H9 (cell line): ENCODE measurements at regions not wholly inside any gene's neighbourhood (a gene's known extent, or its start where the extent isn't known, plus 50 kb on each side); places are given as distances from the start of the nearest gene placed in this dataset.

ENCODE experiments used
- DNase-seq: peaks from one replicate; pipeline ENCODE4 v3.0.0-alpha.2; 2017
- H2AFZ ChIP-seq: one replicate; pipeline ENCODE4 v1.6.1; 2013; ENCODE audit warnings: mild to moderate bottlenecking, low read length, control low read depth, moderate library complexity
- H2AK5ac ChIP-seq: 2 replicates; pipeline ENCODE4 v1.6.1; 2013; ENCODE audit warnings: low read length, control low read depth, mixed read lengths; ENCODE audit not compliant: insufficient read length
- H2BK120ac ChIP-seq: one replicate; pipeline ENCODE4 v1.6.1; 2013; ENCODE audit warnings: low read depth, mild to moderate bottlenecking, low read length, control low read depth, inconsistent platforms; ENCODE audit not compliant: poor library complexity, severe bottlenecking
- H2BK12ac ChIP-seq: 2 replicates; pipeline ENCODE4 v1.6.1; 2013; ENCODE audit warnings: low read length, control low read depth, mixed read lengths, low read depth; ENCODE audit not compliant: insufficient read length
- H2BK15ac ChIP-seq: 2 replicates; pipeline ENCODE4 v1.6.1; 2013; ENCODE audit warnings: low read depth, low read length, control low read depth
- H2BK20ac ChIP-seq: one replicate; pipeline ENCODE4 v1.6.1; 2013; ENCODE audit warnings: low read depth, mild to moderate bottlenecking, low read length, control low read depth, inconsistent platforms; ENCODE audit not compliant: poor library complexity, severe bottlenecking
- H2BK5ac ChIP-seq: 2 replicates; pipeline ENCODE4 v1.6.1; 2013; ENCODE audit warnings: low read length, control low read depth, mixed read lengths; ENCODE audit not compliant: insufficient read length
- H3K14ac ChIP-seq: 2 replicates; pipeline ENCODE4 v1.6.1; 2013; ENCODE audit warnings: low read length, control low read depth; ENCODE audit not compliant: insufficient read depth
- H3K18ac ChIP-seq: 2 replicates; pipeline ENCODE4 v1.6.1; 2013; ENCODE audit warnings: low read depth, mild to moderate bottlenecking, mixed read lengths, low read length, control low read depth; ENCODE audit not compliant: insufficient read length
- H3K23ac ChIP-seq: 2 replicates; pipeline ENCODE4 v1.6.1; 2013; ENCODE audit warnings: low read length, control low read depth, mixed read lengths, low read depth; ENCODE audit not compliant: insufficient read length
- H3K23me2 ChIP-seq: 2 replicates; pipeline ENCODE4 v1.6.1; 2013; ENCODE audit warnings: low read depth, mild to moderate bottlenecking, mixed read lengths, low read length, control low read depth; ENCODE audit not compliant: insufficient read length, poor library complexity, severe bottlenecking
- H3K27ac ChIP-seq: 2 replicates; pipeline ENCODE4 v1.5.1; 2013; ENCODE audit warnings: low read length, control low read depth, mixed read lengths, low read depth; ENCODE audit not compliant: insufficient read length
- H3K27me3 ChIP-seq: 2 replicates; pipeline ENCODE4 v1.6.1; 2013; ENCODE audit warnings: low read length, control low read depth, inconsistent platforms; ENCODE audit not compliant: insufficient read depth
- H3K4ac ChIP-seq: 2 replicates; pipeline ENCODE4 v1.6.1; 2013; ENCODE audit warnings: low read depth, mild to moderate bottlenecking, control low read depth, inconsistent platforms, low read length, moderate library complexity
- H3K4me1 ChIP-seq: 2 replicates; pipeline ENCODE4 v1.6.1; 2013; ENCODE audit warnings: low read length, control low read depth, inconsistent platforms; ENCODE audit not compliant: insufficient read depth
- H3K4me2 ChIP-seq: 2 replicates; pipeline ENCODE4 v1.6.1; 2013; ENCODE audit warnings: low read length, control low read depth, mixed read lengths; ENCODE audit not compliant: insufficient read length, insufficient read depth
- H3K56ac ChIP-seq: 2 replicates; pipeline ENCODE4 v1.6.1; 2013; ENCODE audit warnings: low read depth, mild to moderate bottlenecking, mixed read lengths, low read length, control low read depth; ENCODE audit not compliant: insufficient read length
- H3K79me1 ChIP-seq: 2 replicates; pipeline ENCODE4 v1.6.1; 2013; ENCODE audit warnings: low read depth, mild to moderate bottlenecking, moderate library complexity, low read length, control low read depth, inconsistent platforms; ENCODE audit not compliant: insufficient read depth, poor library complexity, severe bottlenecking
- H3K79me2 ChIP-seq: 2 replicates; pipeline ENCODE4 v1.6.1; 2013; ENCODE audit warnings: low read length, control low read depth, inconsistent platforms; ENCODE audit not compliant: insufficient read depth
- H3K9ac ChIP-seq: 2 replicates; pipeline ENCODE4 v1.6.1; 2013; ENCODE audit warnings: low read length, control low read depth, mixed read lengths; ENCODE audit not compliant: insufficient read length; ENCODE audit errors: extremely low read depth
- H3K9me3 ChIP-seq: one replicate; pipeline ENCODE4 v1.6.1; 2013; ENCODE audit warnings: low read depth, low read length, inconsistent platforms; ENCODE audit not compliant: control insufficient read depth
- H3T11ph ChIP-seq: one replicate; pipeline ENCODE4 v1.6.1; 2013; ENCODE audit warnings: mild to moderate bottlenecking, low read length, control low read depth, inconsistent platforms
- H4K20me1 ChIP-seq: one replicate; pipeline ENCODE4 v1.6.1; 2013; ENCODE audit not compliant: control insufficient read depth, insufficient read length, insufficient read depth
- H4K5ac ChIP-seq: 2 replicates; pipeline ENCODE4 v1.6.1; 2013; ENCODE audit warnings: low read depth, mild to moderate bottlenecking, mixed read lengths, low read length, control low read depth; ENCODE audit not compliant: insufficient read length
- H4K8ac ChIP-seq: replicated peaks from 2 replicates; pipeline ENCODE4 v1.6.1; 2013; ENCODE audit warnings: low read length, control low read depth, mixed read lengths, low read depth; ENCODE audit not compliant: insufficient read length
- H4K91ac ChIP-seq: 2 replicates; pipeline ENCODE4 v1.6.1; 2013; ENCODE audit warnings: low read depth, mild to moderate bottlenecking, moderate library complexity, mixed read lengths, low read length, control low read depth; ENCODE audit not compliant: insufficient read length
- H3K27ac Mint-ChIP-seq, 3 experiments: 2 replicates in 2 of 3; 3 replicates in 1 of 3; pipeline ENCODE4 v1.8.0; 2020 to 2021; ENCODE audit warnings: mixed read lengths in 3 of 3, mild to moderate bottlenecking in 1 of 3, moderate library complexity in 1 of 3
- H3K27me3 Mint-ChIP-seq: 2 replicates; pipeline ENCODE4 v1.8.0; 2021; ENCODE audit warnings: low read depth, mild to moderate bottlenecking, moderate library complexity, mixed read lengths
- H3K36me3 Mint-ChIP-seq, 3 experiments: 2 replicates in 2 of 3; 3 replicates in 1 of 3; pipeline ENCODE4 v1.8.0; 2020 to 2021; ENCODE audit warnings: low read depth in 3 of 3, mixed read lengths in 3 of 3; ENCODE audit not compliant: insufficient read depth in 1 of 3
- H3K4me1 Mint-ChIP-seq, 2 experiments: 2 replicates each; pipeline ENCODE4 v1.8.0; 2020; ENCODE audit warnings: mixed read lengths in 2 of 2
- H3K4me3 Mint-ChIP-seq, 2 experiments: 2 replicates in 1 of 2; 3 replicates in 1 of 2; pipeline ENCODE4 v1.8.0; 2020 to 2021; ENCODE audit warnings: mild to moderate bottlenecking in 2 of 2, mixed read lengths in 2 of 2, moderate library complexity in 1 of 2
- H3K9me3 Mint-ChIP-seq, 2 experiments: 2 replicates in 1 of 2; 3 replicates in 1 of 2; pipeline ENCODE4 v1.8.0; 2020; ENCODE audit warnings: mild to moderate bottlenecking in 2 of 2, mixed read lengths in 2 of 2, moderate library complexity in 1 of 2
- WGBS: extraction: QIAGEN DNeasy Blood & Tissue Kit; methylation state at CpG from one replicate; pipeline ENCODE4 v1.1.7; 2013; ENCODE audit warnings: missing lambda C conversion rate, low lambda C conversion rate, mixed read lengths; ENCODE audit not compliant: insufficient read length; ENCODE audit errors: extremely low coverage; 5-methylcytosine and 5-hydroxymethylcytosine counted together
- TF ChIP-seq, protein P1 (sequence below): fragments of 200-600 bp; sonication (generic); conservative IDR thresholded peaks from 3 replicates; pipeline ENCODE4 v1.8.0; 2021; ENCODE audit warnings: antibody characterized with exemption, mild to moderate bottlenecking

DNA sequence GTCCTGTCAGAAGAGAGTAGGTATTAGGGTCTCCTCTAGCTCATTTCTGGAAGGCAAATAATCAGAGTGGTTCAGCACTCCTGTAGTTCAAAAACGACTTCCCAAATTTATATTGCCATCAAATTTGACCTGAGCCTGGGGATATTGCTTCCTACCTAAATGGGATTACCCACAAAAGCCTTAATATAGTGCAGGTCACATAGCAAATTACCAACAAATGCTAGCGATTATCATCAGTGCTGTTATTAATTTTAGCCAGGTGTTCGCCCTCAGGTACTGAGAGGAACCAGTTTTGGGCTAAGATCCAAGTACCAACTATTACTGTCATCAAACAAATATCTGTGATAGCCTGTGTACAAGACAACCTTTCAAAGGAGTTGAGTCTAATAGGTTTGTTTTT is 661.8 kb upstream of the PTBP2 start:
- no peaks in the 10 kb centered on the region for H3K27me3 Mint-ChIP-seq
- Histone ChIP-seq H2BK12ac (no peak overlapping the region), H3K27me3 (no peaks in the 10 kb centered on the region), H2BK120ac (no peak overlapping the region), H4K5ac (no peak overlapping the region), H3K4me2 (no peak overlapping the region), H3K4me1 (no peaks in the 10 kb centered on the region), H3K9ac (no peak overlapping the region), H3K4ac (no peak overlapping the region), H2AFZ (no peak overlapping the region), H2BK20ac (no peak overlapping the region), H2AK5ac (no peak overlapping the region), H3K23me2 (no peaks in the 10 kb centered on the region), H3T11ph (no peak overlapping the region), H4K91ac (no peak overlapping the region), H3K56ac (no peak overlapping the region), H3K23ac (no peak overlapping the region), H3K79me2 (no peaks in the 10 kb centered on the region), H3K27ac (no peak overlapping the region), H3K14ac (no peak overlapping the region), H2BK15ac (no peak overlapping the region), H4K20me1 (no peaks in the 10 kb centered on the region), H3K79me1 (no peaks in the 10 kb centered on the region), H2BK5ac (no peak overlapping the region), H3K18ac (no peak overlapping the region), H4K8ac (no peak overlapping the region), H3K9me3 (peaks cover 12% of the 10 kb centered on the region)
- peaks cover 30 to 37% of the 10 kb centered on the region in 2 experiments for H3K9me3 Mint-ChIP-seq
- H3K27ac Mint-ChIP-seq: no peak overlapping the region
- peaks cover 14 to 37% (median 17%) of the 10 kb centered on the region in 3 experiments for H3K36me3 Mint-ChIP-seq
- TF ChIP-seq, protein P1, sequence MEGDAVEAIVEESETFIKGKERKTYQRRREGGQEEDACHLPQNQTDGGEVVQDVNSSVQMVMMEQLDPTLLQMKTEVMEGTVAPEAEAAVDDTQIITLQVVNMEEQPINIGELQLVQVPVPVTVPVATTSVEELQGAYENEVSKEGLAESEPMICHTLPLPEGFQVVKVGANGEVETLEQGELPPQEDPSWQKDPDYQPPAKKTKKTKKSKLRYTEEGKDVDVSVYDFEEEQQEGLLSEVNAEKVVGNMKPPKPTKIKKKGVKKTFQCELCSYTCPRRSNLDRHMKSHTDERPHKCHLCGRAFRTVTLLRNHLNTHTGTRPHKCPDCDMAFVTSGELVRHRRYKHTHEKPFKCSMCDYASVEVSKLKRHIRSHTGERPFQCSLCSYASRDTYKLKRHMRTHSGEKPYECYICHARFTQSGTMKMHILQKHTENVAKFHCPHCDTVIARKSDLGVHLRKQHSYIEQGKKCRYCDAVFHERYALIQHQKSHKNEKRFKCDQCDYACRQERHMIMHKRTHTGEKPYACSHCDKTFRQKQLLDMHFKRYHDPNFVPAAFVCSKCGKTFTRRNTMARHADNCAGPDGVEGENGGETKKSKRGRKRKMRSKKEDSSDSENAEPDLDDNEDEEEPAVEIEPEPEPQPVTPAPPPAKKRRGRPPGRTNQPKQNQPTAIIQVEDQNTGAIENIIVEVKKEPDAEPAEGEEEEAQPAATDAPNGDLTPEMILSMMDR: no peak
- no peak for DNase-seq
- H3K4me1 Mint-ChIP-seq: peaks cover 13% of the 10 kb centered on the region in 2 experiments
- no CpG with 5 or more reads among the region's 3 CpGs for WGBS
- no peak overlapping the region for H3K4me3 Mint-ChIP-seq
